GM04503 (cell line): ENCODE measurements at regions not wholly inside any gene's neighbourhood (a gene's known extent, or its start where the extent isn't known, plus 50 kb on each side); places are given as distances from the start of the nearest gene placed in this dataset.
A peak's percentile ranks its signal among the peaks of the same experiment; 100 is the strongest.

Experiments
- DNase-seq: peaks from one replicate; pipeline ENCODE4 v3.0.0-alpha.2; 2012; ENCODE audit warnings: low read depth

DNA sequence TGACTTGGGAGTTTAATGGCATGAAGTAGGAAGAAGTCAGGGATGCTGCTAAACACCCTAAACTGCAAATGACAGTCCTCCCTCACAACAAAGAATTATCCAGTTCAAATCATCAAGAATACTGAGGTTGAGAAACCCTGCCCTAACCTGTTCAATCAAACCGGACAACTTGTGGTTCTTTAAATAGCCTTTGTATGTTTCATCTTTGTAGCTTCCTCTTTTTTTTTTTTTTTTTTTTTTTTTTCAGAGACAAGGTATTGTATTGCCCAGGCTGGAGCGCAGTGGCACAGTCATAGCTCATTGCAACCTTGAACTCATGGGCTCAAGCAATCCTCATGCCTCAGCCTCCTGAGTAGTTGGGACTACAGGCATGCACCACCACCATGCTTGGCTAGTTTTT, 52.5 kb upstream of the TTC29 start:
- DNase-seq: no peak

GRCh38 chr4:147003956-147004809, 58.5 kb upstream of the TTC29 start:
- DNase-seq: peak; percentile 13

DNA sequence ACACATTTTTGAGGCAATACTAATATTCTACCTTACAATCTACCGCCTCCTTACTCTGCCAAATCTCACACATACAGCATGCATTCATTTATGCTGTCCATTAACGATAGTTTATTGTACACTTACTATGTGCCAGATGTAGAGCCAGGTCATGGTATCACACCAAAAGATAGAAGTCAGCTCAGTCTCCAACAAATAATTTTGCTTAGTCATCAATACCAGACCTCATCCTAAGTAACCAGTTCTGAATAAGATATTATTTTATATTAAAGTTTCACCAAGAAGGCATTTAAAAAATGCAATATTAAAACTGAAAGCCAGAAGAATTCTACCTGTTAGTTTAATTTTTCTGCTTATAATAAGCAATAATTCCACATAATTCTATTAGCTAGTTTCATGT, 60.6 kb upstream of the TTC29 start:
- DNase-seq: no peak

- DNase-seq: no peak
These were observed 64.2 kb upstream of the TTC29 start for GRCh38 chr4:147009875-147010274.

DNA sequence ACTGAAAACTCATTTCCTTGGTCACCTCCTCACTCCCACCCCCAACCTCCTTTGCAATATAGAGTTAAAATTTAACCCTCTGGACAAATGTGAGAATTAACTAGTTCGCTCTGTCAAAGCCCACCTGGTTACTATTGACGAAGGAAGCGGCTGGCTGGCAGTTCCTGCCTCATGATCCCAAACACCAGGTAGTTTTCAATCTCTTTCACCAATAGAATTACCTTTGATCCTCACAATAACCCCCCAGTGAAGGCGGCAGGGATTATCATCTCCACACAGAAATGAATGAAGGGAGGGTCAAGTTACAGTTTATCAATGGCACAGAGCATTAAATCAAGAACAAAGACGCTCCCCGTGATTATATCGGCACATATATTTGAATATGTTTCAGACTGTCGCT, 65.7 kb upstream of the TTC29 start:
- DNase-seq: no peak

GRCh38 chr4:147012059-147012707, 66.5 kb upstream of the TTC29 start:
- DNase-seq: no peak

DNA sequence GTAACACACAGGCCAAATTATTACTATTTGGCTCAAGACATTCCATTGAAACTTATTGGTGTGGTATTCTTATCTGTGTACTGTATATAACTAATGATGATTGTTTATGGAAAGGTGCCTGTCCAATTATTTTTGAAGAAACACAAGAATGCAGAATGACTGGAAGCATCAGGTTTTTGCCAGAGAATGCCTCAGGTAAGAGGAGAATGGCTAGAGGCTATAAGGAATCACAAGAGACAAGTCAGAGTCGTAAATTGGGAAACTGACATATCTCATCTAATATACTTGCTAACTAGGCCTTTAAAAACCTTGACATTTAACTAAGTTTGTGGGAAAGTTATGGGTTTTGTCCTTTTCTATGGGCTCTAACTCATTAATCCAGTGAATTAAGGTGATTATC, 69.3 kb upstream of the TTC29 start:
- DNase-seq: no peak

DNA sequence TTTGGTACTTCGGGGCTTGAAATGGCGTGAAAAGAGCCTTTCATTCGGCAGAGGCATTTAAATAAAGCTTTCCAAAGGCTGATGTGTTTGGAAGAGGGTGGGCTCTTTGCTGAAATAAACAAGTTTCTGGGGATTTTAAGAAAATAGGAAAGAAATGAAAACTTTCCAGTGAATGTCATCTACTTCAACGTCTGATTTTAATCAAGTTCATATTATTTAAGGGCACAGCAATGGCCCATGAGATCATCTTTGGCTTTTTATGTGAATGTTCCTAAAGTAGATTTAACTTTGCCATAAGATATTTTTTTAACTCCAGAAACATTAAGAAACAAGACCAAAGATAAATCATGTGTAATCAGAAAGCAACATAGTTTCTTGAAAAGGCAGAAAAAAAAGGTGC, 69.8 kb upstream of the TTC29 start:
- no peak for DNase-seq

GRCh38 chr4:147017081-147017480, 71.4 kb upstream of the TTC29 start:
- no peak for DNase-seq

- peak; percentile 16 for DNase-seq
These were observed 73.4 kb upstream of the TTC29 start for GRCh38 chr4:147019091-147019490.

DNA sequence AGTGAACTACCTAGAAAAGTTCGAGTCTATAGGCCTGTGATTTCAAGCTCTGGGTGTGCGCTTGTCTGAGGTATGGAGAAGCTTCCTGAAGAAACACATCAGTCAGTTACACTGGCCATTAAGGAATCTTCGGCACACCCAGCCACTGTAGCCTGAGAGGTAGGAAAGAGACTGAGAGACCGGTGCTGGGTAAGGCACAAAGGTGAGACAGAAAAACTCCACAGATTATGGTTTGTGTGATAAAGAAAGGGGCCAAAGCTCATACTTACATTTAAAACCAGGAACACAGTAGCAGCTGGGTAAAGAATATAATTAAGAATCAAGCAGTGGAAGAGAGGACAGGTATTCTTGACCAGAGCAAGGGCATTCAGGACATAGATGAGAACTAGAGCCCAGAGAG, 74.8 kb upstream of the TTC29 start:
- no peak for DNase-seq

GRCh38 chr4:147025042-147025441, 79.4 kb upstream of the TTC29 start:
- no peak for DNase-seq

DNA sequence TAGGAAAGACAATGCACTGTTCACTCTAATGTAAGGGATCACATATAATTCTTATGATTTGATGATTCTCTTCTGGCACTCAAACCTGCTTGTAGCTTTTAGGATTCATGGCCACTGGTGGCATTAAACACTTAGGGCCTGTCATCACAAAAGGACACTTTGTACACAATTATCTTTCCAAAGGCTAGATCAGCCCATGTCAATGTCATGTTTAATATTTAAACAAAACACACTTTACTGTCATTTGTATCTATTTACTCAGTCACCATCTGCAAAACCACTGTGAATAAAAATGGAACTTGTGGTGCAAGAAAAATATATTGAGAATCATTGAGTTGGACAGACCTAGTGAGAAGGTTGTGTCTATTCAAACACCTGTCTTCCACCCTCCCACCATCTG, 83.6 kb upstream of the TTC29 start:
- no peak for DNase-seq

DNA sequence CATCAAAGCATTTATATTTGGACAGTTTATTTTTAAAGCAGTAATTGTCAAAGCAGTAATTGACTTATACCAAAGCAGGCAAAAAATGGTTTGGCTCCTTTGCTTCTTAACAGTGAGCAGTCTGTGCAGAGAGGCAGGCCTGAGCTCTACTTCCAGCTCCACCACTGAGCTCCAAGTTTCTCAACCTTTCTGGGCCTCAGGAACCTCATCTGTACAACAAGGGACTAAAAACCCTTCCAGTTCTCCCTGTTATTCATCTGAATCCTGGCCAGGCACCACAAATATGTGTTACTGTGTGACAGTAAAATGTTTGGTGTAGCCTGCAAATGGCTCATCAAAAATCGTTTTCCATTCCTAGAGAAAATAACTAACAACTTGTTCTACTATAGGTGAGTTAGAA, 88.7 kb upstream of the TTC29 start:
- peak; percentile 56 for DNase-seq

- no peak for DNase-seq
These were observed 91.4 kb upstream of the TTC29 start for GRCh38 chr4:147037069-147037468.

GRCh38 chr4:147039976-147040575, 94.4 kb upstream of the TTC29 start:
- DNase-seq: no peak

DNA sequence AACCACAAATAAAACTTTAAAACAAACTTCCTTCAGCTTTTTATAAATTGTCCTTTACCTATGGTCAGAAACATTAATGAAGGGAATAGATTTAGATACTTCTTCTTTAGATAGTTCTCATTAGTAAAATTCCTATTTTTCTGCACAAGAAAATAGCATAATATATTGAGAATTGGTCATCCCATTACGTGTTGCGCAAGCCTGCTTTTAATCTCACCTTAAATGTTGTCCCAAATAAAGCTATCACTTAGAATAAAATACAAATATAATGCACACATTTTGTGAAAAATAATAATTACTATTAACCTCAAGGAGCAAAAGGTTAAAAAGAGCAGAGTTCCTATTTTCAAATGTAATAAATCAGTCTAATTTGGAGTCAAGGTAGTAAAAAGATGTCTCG, 95.2 kb upstream of the TTC29 start:
- no peak for DNase-seq

DNA sequence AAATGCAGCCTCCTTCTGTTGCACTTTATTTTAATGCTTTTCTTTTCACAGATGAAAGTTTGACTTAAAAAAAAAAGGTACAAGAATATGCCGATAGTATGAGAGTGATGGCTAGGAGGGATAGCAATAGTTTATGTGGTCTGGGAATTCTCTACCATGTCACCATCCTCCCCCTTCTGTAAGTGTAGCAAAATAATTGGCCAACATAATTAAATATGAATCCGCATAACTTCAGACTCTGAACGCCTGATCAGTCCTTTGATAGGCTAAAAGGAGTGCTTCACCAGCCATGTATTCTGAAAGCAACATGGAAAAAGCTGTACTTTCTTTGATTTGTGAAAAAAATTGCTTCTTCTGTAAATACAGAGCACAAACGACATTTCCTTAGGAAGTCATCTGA, 95.7 kb upstream of the TTC29 start:
- DNase-seq: no peak

DNA sequence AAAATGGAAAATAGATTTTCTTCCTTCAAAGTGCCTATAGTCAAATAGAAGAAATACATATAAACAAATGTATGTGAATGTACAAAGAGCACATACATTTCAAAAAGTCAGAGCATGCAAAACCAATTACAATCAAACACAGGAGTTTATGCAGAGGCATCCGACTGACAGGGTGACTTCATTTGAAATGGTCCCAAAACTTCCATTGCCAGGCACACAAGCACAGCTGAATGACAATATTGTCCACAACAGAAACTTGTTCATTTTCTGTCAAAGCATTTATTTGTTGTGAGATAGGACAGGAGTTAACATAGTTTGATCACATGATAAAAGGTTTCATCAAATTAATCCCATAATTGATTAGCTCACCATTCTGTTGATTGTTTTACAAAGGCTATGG, 96.4 kb upstream of the TTC29 start:
- DNase-seq: no peak

DNA sequence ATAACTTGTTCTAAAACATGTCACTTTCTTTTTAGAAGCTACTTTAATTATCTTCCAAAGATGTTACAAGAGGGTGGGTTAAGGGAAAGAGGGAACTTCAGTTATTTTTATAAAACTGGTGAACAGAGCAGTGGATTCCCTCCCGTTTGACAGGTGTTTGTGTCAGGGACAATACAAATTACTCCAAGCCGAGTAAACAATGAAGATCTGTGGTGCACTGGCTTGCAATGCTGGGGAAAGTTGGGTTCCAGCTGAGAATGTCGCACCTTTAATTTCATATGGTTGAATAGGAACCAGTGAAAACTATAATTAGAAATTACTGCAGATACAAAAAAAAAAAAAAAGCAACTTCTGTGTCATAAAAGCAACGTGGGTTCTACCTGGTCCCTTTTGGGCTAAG, 98.6 kb upstream of the TTC29 start:
- DNase-seq: no peak

DNA sequence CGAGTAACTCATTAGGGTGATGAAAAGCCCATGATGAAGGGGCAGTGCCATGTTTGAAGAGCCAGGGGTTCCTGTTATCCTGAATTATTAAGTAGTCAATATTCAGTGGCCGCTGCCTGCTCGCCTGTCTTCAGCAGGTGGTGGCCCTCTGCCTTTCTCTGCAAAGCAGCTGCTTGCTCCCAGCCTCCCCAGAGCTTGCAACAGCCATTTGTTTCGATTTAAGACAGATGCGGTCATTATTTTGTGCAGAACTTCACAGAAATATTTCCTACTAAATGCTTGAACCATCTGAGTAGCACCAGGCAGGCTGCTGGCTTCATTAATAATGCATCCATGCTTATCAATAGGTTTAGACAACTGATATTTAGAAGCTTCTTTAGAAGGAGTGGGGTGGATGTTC, 104.3 kb upstream of the TTC29 start:
- no peak for DNase-seq

- peak; percentile 38 for DNase-seq
These were observed 104.7 kb upstream of the TTC29 start for GRCh38 chr4:147050356-147050765.

GRCh38 chr4:147052361-147052760, 106.7 kb upstream of the TTC29 start:
- DNase-seq: no peak
